Cardiac fibroblast (primary cell): ENCODE measurements at regions not wholly inside any gene's neighbourhood (a gene's known extent, or its start where the extent isn't known, plus 50 kb on each side); places are given as distances from the start of the nearest gene placed in this dataset.

ENCODE experiments used
- DNase-seq, 2 donors: peaks; one replicate each; pipeline versions ENCODE4 v3.0.0 to v3.0.0-alpha.2; 2010; ENCODE audit warnings: low read depth in 2 of 2
- H3K4me3 ChIP-seq, 2 donors: replicated peaks in 1 of 2; 1 replicate in 1 of 2; 2 replicates in 1 of 2; pipeline ENCODE4 v1.5.1; 2011; ENCODE audit warnings: low read depth in 2 of 2, low read length in 2 of 2, mild to moderate bottlenecking in 2 of 2, moderate library complexity in 1 of 2
- TF ChIP-seq, protein P1 (sequence below): IDR thresholded peaks from one replicate; pipeline ENCODE4 v1.5.1; 2011; ENCODE audit warnings: low read depth, mild to moderate bottlenecking, low read length, inconsistent platforms

- TF ChIP-seq, protein P1, sequence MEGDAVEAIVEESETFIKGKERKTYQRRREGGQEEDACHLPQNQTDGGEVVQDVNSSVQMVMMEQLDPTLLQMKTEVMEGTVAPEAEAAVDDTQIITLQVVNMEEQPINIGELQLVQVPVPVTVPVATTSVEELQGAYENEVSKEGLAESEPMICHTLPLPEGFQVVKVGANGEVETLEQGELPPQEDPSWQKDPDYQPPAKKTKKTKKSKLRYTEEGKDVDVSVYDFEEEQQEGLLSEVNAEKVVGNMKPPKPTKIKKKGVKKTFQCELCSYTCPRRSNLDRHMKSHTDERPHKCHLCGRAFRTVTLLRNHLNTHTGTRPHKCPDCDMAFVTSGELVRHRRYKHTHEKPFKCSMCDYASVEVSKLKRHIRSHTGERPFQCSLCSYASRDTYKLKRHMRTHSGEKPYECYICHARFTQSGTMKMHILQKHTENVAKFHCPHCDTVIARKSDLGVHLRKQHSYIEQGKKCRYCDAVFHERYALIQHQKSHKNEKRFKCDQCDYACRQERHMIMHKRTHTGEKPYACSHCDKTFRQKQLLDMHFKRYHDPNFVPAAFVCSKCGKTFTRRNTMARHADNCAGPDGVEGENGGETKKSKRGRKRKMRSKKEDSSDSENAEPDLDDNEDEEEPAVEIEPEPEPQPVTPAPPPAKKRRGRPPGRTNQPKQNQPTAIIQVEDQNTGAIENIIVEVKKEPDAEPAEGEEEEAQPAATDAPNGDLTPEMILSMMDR, result no peak
- no peak overlapping the region for H3K4me3 ChIP-seq
- no peak for DNase-seq
Measured at GRCh38 chr5:156094001-156094400, 233.0 kb upstream of the SGCD start.

- TF ChIP-seq, protein P1, result no peak
- no peak overlapping the region for H3K4me3 ChIP-seq
- no peak for DNase-seq
Measured at GRCh38 chr5:156095709-156096241, 231.2 kb upstream of the SGCD start.

GRCh38 chr5:156096259-156096658, 230.7 kb upstream of the SGCD start:
- no peak overlapping the region for H3K4me3 ChIP-seq
- DNase-seq, result no peak
- TF ChIP-seq, protein P1, result no peak

DNA sequence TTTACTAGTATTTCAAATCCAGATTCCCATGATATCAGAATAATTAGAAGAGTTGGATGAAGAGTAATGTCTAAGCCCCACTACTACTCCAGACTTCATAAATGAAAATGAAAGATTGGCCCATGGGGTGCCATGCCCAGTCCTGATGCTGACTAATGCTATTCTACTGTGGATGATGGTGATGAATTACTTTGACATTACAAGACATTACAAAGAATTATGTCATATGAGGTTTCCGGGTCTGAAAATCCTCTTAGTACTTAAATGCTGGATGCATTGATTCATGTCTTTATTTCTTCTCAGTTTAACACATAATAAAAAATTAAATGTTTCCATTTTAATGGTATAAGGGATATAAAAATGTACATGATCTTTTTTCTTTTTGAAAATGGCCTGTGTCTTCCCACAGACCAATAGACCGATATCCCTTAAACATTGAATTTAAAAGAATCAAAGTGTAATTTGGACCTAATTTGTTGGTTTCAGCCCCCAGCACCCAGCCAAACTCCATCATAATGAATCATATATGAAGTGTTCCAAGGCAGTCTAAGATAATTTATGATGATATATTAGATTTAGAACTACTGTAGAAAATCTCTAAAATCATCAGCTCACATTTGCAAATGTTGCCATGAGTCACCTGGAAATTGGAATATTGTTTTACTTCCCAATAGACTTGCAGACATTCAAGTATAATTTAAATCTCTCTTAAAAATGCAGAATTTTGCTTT, 223.6 kb upstream of the SGCD start:
- TF ChIP-seq, protein P1, result no peak
- DNase-seq, result peak in 1 of 2 donors; percentile 2

GRCh38 chr5:156109317-156110023, 217.5 kb upstream of the SGCD start:
- TF ChIP-seq, protein P1, result no peak
- H3K4me3 ChIP-seq, result no peak overlapping the region
- no peak for DNase-seq

More for the DNA sequence above, 223.6 kb upstream of the SGCD start:
- no peak overlapping the region for H3K4me3 ChIP-seq

GRCh38 chr5:156119692-156120091, 207.3 kb upstream of the SGCD start:
- TF ChIP-seq, protein P1, result no peak
- H3K4me3 ChIP-seq, result no peak overlapping the region
- DNase-seq, result no peak
